BLaER1 (cell line): ENCODE measurements at regions not wholly inside any gene's neighbourhood (a gene's known extent, or its start where the extent isn't known, plus 50 kb on each side); places are given as distances from the start of the nearest gene placed in this dataset.

Experiments used
- H3K27ac ChIP-seq: shearing (Covaris generic); formaldehyde crosslinking; 2 replicates; pipeline ENCODE4 v1.8.1; 2022
- H3K27me3 ChIP-seq: shearing (Covaris generic); formaldehyde crosslinking; 2 replicates; pipeline ENCODE4 v1.8.1; 2022
- H3K36me3 ChIP-seq: shearing (Covaris generic); formaldehyde crosslinking; 2 replicates; pipeline ENCODE4 v1.8.1; 2022
- H3K4me1 ChIP-seq: shearing (Covaris generic); formaldehyde crosslinking; 2 replicates; pipeline ENCODE4 v1.8.1; 2022
- H3K4me2 ChIP-seq: shearing (Covaris generic); formaldehyde crosslinking; 2 replicates; pipeline ENCODE4 v1.8.1; 2022
- H3K4me3 ChIP-seq: shearing (Covaris generic); formaldehyde crosslinking; 2 replicates; pipeline ENCODE4 v1.8.1; 2022
- H3K9ac ChIP-seq: shearing (Covaris generic); formaldehyde crosslinking; 2 replicates; pipeline ENCODE4 v1.8.1; 2022
- H3K9me3 ChIP-seq: shearing (Covaris generic); formaldehyde crosslinking; 2 replicates; pipeline ENCODE4 v1.8.1; 2022
- H4K20me1 ChIP-seq: shearing (Covaris generic); formaldehyde crosslinking; 2 replicates; pipeline ENCODE4 v1.8.1; 2022
- Cebpa-rat ChIP-seq: shearing (Covaris generic); IDR thresholded peaks from 2 replicates; pipeline ENCODE4 v1.8.1; 2022

- peak overlapping the region; percentile 77 for H3K27ac ChIP-seq
These were observed 160.4 kb downstream of the CD83 start for GRCh38 chr6:14278006-14278405.

GRCh38 chr6:14278446-14278845 lies 160.9 kb downstream of the CD83 start:
- Histone ChIP-seq H3K36me3 (no peaks in the 10 kb centered on the region), H3K4me3 (no peak overlapping the region), H3K4me1 (peaks cover 61% of the 10 kb centered on the region), H4K20me1 (no peaks in the 10 kb centered on the region), H3K9ac (peak overlapping the region; percentile 3; the same call in 1 of the 2 replicates), H3K4me2 (peak overlapping the region; percentile 80), H3K9me3 (peaks cover 28% of the 10 kb centered on the region), H3K27ac (peak overlapping the region; percentile 77), H3K27me3 (no peaks in the 10 kb centered on the region)
- no peak for TF ChIP-seq Cebpa-rat

More at GRCh38 chr6:14278006-14278405, 160.4 kb downstream of the CD83 start:
- Histone ChIP-seq H3K36me3 (no peaks in the 10 kb centered on the region; the same call in 1 of the 2 replicates), H3K4me3 (no peak overlapping the region), H4K20me1 (no peaks in the 10 kb centered on the region), H3K4me2 (peak overlapping the region; percentile 80), H3K4me1 (peaks cover 57% of the 10 kb centered on the region), H3K9ac (peak overlapping the region; percentile 3; the same call in 1 of the 2 replicates), H3K27me3 (no peaks in the 10 kb centered on the region), H3K9me3 (peaks cover 32% of the 10 kb centered on the region)
- no peak for TF ChIP-seq Cebpa-rat

GRCh38 chr6:14280006-14280510 lies 162.5 kb downstream of the CD83 start:
- no peak overlapping the region for H3K27ac ChIP-seq
- no peaks in the 10 kb centered on the region for H3K27me3 ChIP-seq
- no peak overlapping the region for H3K9ac ChIP-seq
- H3K4me1 ChIP-seq: peaks cover 64% of the 10 kb centered on the region
- no peak overlapping the region for H3K4me3 ChIP-seq
- H3K9me3 ChIP-seq: peaks cover 26% of the 10 kb centered on the region
- no peaks in the 10 kb centered on the region for H3K36me3 ChIP-seq
- no peak for TF ChIP-seq Cebpa-rat
- H3K4me2 ChIP-seq: no peak overlapping the region
- no peaks in the 10 kb centered on the region for H4K20me1 ChIP-seq

- TF ChIP-seq Cebpa-rat: no peak
- Histone ChIP-seq H3K4me1 (peaks cover 63% of the 10 kb centered on the region), H4K20me1 (no peaks in the 10 kb centered on the region), H3K4me3 (no peak overlapping the region), H3K27me3 (no peaks in the 10 kb centered on the region), H3K9me3 (peaks cover 26% of the 10 kb centered on the region), H3K9ac (no peak overlapping the region), H3K36me3 (no peaks in the 10 kb centered on the region), H3K27ac (no peak overlapping the region), H3K4me2 (no peak overlapping the region)
These were observed 163.3 kb downstream of the CD83 start for GRCh38 chr6:14280766-14281293.

GRCh38 chr6:14281811-14282660 lies 164.5 kb downstream of the CD83 start:
- peaks cover 51% of the 10 kb centered on the region for H3K4me1 ChIP-seq
- H3K9me3 ChIP-seq: peaks cover 26% of the 10 kb centered on the region
- no peak overlapping the region for H3K27ac ChIP-seq
- H3K36me3 ChIP-seq: no peaks in the 10 kb centered on the region
- H3K9ac ChIP-seq: no peak overlapping the region
- H4K20me1 ChIP-seq: no peaks in the 10 kb centered on the region
- no peaks in the 10 kb centered on the region for H3K27me3 ChIP-seq
- TF ChIP-seq Cebpa-rat: no peak
- H3K4me3 ChIP-seq: no peak overlapping the region
- H3K4me2 ChIP-seq: no peak overlapping the region

- H3K27me3 ChIP-seq: no peaks in the 10 kb centered on the region
- peaks cover 41% of the 10 kb centered on the region for H3K4me1 ChIP-seq
- H3K36me3 ChIP-seq: no peaks in the 10 kb centered on the region
- H3K4me2 ChIP-seq: peak overlapping the region; percentile 40; the same call in 1 of the 2 replicates
- no peak overlapping the region for H3K4me3 ChIP-seq
- H3K9ac ChIP-seq: no peak overlapping the region
- H3K9me3 ChIP-seq: peaks cover 26% of the 10 kb centered on the region
- TF ChIP-seq Cebpa-rat: no peak
- H3K27ac ChIP-seq: no peak overlapping the region
- no peaks in the 10 kb centered on the region for H4K20me1 ChIP-seq
These were observed 165.4 kb downstream of the CD83 start for GRCh38 chr6:14282854-14283505.

GRCh38 chr6:14283600-14284235 lies 166.1 kb downstream of the CD83 start:
- Histone ChIP-seq H3K4me2 (peak overlapping the region; percentile 40), H3K27ac (no peak overlapping the region), H3K9me3 (peaks cover 26% of the 10 kb centered on the region), H3K36me3 (no peaks in the 10 kb centered on the region), H3K27me3 (no peaks in the 10 kb centered on the region), H3K4me1 (peaks cover 34% of the 10 kb centered on the region), H3K4me3 (no peak overlapping the region), H3K9ac (no peak overlapping the region), H4K20me1 (no peaks in the 10 kb centered on the region)
- TF ChIP-seq Cebpa-rat: peak; percentile 80

- Histone ChIP-seq H4K20me1 (no peaks in the 10 kb centered on the region), H3K4me1 (peaks cover 37% of the 10 kb centered on the region), H3K4me2 (peak overlapping the region; percentile 40), H3K9me3 (peaks cover 21% of the 10 kb centered on the region), H3K4me3 (no peak overlapping the region), H3K27ac (no peak overlapping the region), H3K9ac (no peak overlapping the region), H3K36me3 (no peaks in the 10 kb centered on the region), H3K27me3 (no peaks in the 10 kb centered on the region)
- TF ChIP-seq Cebpa-rat: no peak
These were observed 167.5 kb downstream of the CD83 start for GRCh38 chr6:14284969-14285590.

GRCh38 chr6:14286144-14286543 lies 168.6 kb downstream of the CD83 start:
- TF ChIP-seq Cebpa-rat: no peak
- H3K4me2 ChIP-seq: no peak overlapping the region

More at GRCh38 chr6:14286144-14286543, 168.6 kb downstream of the CD83 start:
- no peak overlapping the region for H3K4me3 ChIP-seq
- H3K27me3 ChIP-seq: no peaks in the 10 kb centered on the region
- H3K36me3 ChIP-seq: no peaks in the 10 kb centered on the region
- H3K9ac ChIP-seq: no peak overlapping the region
- H3K9me3 ChIP-seq: peaks cover 10% of the 10 kb centered on the region
- H3K27ac ChIP-seq: no peak overlapping the region
- H3K4me1 ChIP-seq: peaks cover 48% of the 10 kb centered on the region
- no peaks in the 10 kb centered on the region for H4K20me1 ChIP-seq
